BE2C (cell line): ENCODE measurements at regions not wholly inside any gene's neighbourhood (a gene's known extent, or its start where the extent isn't known, plus 50 kb on each side); places are given as distances from the start of the nearest gene placed in this dataset.

Source experiments
- DNase-seq: peaks from one replicate; pipeline ENCODE4 v3.0.0-alpha.2; 2020
- H3K27me3 ChIP-seq: fragments of 250-450 bp; sonication (Bioruptor Pico); 2 replicates; pipeline ENCODE4 v1.5.1; 2020; ENCODE audit warnings: mild to moderate bottlenecking
- H3K36me3 ChIP-seq: fragments of 250-450 bp; sonication (Bioruptor Pico); 2 replicates; pipeline ENCODE4 v1.5.1; 2020; ENCODE audit warnings: mild to moderate bottlenecking
- H3K4me1 ChIP-seq: fragments of 250-450 bp; sonication (Bioruptor Pico); 2 replicates; pipeline ENCODE4 v1.5.1; 2020
- H3K4me3 ChIP-seq: 2 replicates; pipeline ENCODE4 v1.5.1; 2011; ENCODE audit warnings: low read depth, low read length
- H3K9me3 ChIP-seq: fragments of 250-450 bp; sonication (Bioruptor Pico); 2 replicates; pipeline ENCODE4 v1.5.1; 2020
- TF ChIP-seq, protein P1 (sequence below): IDR thresholded peaks from 2 replicates; pipeline ENCODE4 v1.5.1; 2012; ENCODE audit warnings: mild to moderate bottlenecking, low read depth, low read length

DNA sequence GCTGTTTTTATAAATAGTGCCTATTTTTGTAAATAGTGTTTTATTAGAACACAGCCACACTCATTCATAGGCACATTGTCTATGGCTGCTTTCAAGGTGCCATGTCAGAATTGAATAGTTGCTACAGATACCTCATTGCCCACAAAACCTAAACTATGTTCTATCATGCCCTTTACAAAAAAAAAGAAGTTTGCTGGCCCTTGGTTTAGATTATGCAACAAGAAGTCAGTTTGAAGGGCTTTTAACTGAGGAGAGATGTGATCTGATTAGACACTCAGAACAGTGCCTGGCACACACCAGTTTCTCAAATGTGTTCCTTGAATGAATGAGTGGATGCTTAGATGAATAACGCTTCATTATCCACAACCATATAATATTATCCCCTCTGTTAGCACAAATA is 366.1 kb downstream of the MAFB start:
- TF ChIP-seq, protein P1, sequence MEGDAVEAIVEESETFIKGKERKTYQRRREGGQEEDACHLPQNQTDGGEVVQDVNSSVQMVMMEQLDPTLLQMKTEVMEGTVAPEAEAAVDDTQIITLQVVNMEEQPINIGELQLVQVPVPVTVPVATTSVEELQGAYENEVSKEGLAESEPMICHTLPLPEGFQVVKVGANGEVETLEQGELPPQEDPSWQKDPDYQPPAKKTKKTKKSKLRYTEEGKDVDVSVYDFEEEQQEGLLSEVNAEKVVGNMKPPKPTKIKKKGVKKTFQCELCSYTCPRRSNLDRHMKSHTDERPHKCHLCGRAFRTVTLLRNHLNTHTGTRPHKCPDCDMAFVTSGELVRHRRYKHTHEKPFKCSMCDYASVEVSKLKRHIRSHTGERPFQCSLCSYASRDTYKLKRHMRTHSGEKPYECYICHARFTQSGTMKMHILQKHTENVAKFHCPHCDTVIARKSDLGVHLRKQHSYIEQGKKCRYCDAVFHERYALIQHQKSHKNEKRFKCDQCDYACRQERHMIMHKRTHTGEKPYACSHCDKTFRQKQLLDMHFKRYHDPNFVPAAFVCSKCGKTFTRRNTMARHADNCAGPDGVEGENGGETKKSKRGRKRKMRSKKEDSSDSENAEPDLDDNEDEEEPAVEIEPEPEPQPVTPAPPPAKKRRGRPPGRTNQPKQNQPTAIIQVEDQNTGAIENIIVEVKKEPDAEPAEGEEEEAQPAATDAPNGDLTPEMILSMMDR: no peak
- no peaks in the 10 kb centered on the region for H3K36me3 ChIP-seq
- H3K4me3 ChIP-seq: no peak overlapping the region
- DNase-seq: no peak
- H3K9me3 ChIP-seq: no peaks in the 10 kb centered on the region
- H3K4me1 ChIP-seq: no peaks in the 10 kb centered on the region
- H3K27me3 ChIP-seq: no peaks in the 10 kb centered on the region

DNA sequence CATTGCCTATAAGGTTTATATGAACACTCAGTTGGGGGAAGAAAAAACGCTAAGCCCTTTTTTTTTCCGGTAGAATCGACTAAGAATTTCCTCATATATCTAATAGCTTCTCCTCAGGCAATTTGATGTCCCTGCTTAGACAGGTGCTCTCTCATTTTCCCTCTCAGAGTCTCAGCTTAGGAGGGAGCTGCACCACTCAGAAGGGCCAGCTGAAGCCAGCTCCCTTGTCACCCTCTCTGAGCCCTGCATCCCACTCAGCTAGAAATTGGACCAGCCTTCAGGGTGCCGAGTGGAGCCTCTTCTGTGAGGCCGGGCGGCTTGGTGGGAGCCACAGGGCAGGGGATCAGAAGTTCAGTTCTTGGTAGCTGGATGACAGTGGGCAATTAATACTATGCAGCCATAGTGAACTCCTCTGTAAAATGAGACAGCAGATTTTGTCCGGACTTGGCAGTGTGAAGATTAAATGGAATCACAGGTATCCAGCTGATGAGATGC is 368.5 kb downstream of the MAFB start:
- TF ChIP-seq, protein P1: no peak
- Histone ChIP-seq H3K4me1 (no peaks in the 10 kb centered on the region), H3K4me3 (no peak overlapping the region), H3K36me3 (no peaks in the 10 kb centered on the region), H3K27me3 (no peaks in the 10 kb centered on the region), H3K9me3 (no peaks in the 10 kb centered on the region)
- DNase-seq: no peak

DNA sequence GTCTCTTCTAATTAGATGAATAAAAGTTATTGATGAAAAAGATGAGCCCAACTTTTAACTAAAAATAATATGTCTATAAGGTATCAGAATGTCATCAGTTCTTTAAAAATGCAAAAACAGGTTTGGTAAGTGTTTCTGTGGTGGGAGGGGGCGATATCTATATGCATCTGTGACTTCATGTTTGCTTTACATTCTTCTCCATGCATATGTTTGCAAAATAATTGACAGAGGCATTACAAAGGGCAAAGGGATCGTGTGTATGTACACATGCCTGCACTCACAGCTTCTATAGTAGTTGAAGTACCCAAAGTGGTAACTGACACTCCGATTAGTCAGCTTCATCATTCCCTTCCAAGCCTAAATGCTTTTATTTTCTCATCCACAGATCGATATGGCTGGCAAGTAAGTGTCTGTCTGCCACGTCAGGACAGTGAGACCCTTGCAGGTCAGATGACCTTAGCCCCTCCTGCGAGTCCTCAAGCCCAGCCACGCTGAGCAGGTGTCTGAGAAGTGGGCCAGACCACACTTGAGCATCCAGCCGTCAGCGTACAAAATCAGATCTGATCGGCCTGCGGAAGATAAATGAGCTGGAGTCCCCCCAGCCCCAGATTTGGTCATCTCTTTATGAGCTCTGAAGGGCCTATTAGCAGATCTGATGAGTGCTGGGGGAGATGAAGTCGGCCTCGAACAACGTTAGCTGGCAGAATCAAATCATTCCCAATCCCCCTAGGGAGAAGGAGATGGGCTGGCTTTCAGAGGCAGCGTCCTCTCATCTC is 369.1 kb downstream of the MAFB start:
- no peak for DNase-seq
- Histone ChIP-seq H3K4me3 (no peak overlapping the region), H3K9me3 (no peaks in the 10 kb centered on the region), H3K27me3 (no peaks in the 10 kb centered on the region), H3K36me3 (no peaks in the 10 kb centered on the region), H3K4me1 (no peaks in the 10 kb centered on the region)
- TF ChIP-seq, protein P1: no peak

DNA sequence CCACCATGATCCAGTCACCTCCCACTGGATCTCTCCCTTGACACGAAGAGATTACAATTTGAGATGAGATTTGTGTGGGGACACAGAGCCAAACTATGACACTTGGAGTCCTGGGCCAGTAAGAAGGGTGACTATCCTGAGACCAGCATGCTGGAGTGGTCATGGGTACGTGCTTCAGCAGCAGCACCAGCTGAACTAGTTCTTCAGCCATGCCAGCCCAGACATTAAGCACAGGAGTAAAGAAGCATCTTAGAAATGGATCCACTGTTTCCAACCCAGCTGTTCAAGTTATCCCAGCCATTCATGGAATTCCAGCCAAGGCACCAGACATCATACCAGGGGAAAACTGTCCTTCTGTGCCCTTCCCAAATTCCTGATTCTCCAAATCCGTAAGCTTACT is 370.0 kb downstream of the MAFB start:
- no peaks in the 10 kb centered on the region for H3K27me3 ChIP-seq
- TF ChIP-seq, protein P1: no peak

DNA sequence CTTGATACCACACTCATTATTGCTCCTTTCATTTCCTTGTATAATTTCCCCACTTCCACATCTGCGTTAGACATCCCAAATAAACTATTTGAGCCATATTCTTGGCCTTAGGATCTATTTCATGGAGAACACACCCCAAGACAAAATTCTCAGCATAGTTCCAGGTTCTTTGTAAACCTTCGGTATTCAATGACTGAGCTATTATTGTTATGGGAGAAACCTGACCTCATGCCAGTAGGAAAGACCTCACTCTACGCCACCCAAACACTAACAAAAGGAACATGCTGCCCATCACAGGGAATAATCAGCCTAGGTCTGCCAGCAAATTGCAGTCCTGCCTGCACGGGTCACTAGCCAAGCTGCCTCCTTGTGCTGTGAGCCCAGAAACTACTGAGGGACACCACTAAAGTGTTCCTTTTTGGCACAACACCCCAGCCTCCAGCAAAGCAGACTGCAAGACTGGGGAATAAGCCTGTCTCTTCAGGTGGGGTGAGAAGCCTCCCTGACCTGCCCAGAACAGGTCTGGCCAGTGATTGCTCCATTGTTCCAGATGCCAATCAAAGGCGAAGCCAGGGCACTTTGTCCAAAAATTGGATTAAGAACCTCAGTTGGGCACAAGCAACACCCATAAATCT is 371.8 kb downstream of the MAFB start:
- Histone ChIP-seq H3K4me1 (no peaks in the 10 kb centered on the region), H3K4me3 (no peak overlapping the region), H3K9me3 (no peaks in the 10 kb centered on the region), H3K27me3 (no peaks in the 10 kb centered on the region), H3K36me3 (no peaks in the 10 kb centered on the region)
- DNase-seq: no peak
- TF ChIP-seq, protein P1: no peak

More for the DNA sequence above, 370.0 kb downstream of the MAFB start:
- H3K4me3 ChIP-seq: no peak overlapping the region
- H3K9me3 ChIP-seq: no peaks in the 10 kb centered on the region
- no peaks in the 10 kb centered on the region for H3K36me3 ChIP-seq
- no peak for DNase-seq
- H3K4me1 ChIP-seq: no peaks in the 10 kb centered on the region

DNA sequence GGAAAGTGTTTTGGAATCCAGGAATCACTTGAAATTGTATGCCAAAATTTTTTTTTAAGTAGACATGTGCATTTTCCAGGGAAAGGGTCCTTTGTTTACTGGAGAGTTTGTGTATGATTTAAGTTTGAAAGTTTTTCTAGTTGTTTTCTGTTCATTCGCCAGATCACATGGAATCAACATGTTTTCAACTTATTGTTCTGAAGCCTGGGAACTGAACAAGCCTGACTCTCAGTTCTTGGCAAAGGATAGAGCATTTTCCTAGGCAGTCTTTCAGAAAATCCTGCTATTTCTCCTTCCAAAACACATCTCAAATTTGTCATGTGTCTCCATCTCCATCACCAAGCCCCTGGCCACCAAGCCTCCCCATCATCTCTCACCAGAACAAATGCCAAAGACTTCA is 374.8 kb downstream of the MAFB start:
- H3K4me3 ChIP-seq: no peak overlapping the region
- no peaks in the 10 kb centered on the region for H3K4me1 ChIP-seq
- TF ChIP-seq, protein P1: no peak
- DNase-seq: no peak
- no peaks in the 10 kb centered on the region for H3K36me3 ChIP-seq
- H3K27me3 ChIP-seq: no peaks in the 10 kb centered on the region
- H3K9me3 ChIP-seq: no peaks in the 10 kb centered on the region
